H1 (cell line): ENCODE measurements at regions not wholly inside any gene's neighbourhood (a gene's known extent, or its start where the extent isn't known, plus 50 kb on each side); places are given as distances from the start of the nearest gene placed in this dataset.

Experiments
- CBX8 ChIP-seq: fragments of 300-800, 300-1000 bp; sonication (generic); IDR thresholded peaks from 2 replicates; pipeline ENCODE4 v1.7.1; 2016; ENCODE audit warnings: low read depth, low read length, borderline replicate concordance
- PHF8 ChIP-seq: fragments of 200-600 bp; sonication (generic); conservative IDR thresholded peaks from 2 replicates; pipeline ENCODE4 v1.7.1; 2012; ENCODE audit warnings: low read depth, mild to moderate bottlenecking, inconsistent platforms, low read length, moderate library complexity
- SAP30 ChIP-seq: fragments of 300-600 bp; sonication (generic); IDR thresholded peaks from 2 replicates; pipeline ENCODE4 v1.7.1; 2012; ENCODE audit warnings: low read length, moderate library complexity, mild to moderate bottlenecking, inconsistent platforms; ENCODE audit not compliant: insufficient read depth, insufficient replicate concordance
- SIN3A ChIP-seq, 2 experiments: IDR thresholded peaks in 1 of 2; conservative IDR thresholded peaks in 1 of 2; 2 replicates each; pipeline ENCODE4 v1.6.1; 2011 to 2012; ENCODE audit warnings: low read length in 2 of 2, improper control_type of control experiment in 1 of 2, low read depth in 1 of 2, mild to moderate bottlenecking in 1 of 2

DNA sequence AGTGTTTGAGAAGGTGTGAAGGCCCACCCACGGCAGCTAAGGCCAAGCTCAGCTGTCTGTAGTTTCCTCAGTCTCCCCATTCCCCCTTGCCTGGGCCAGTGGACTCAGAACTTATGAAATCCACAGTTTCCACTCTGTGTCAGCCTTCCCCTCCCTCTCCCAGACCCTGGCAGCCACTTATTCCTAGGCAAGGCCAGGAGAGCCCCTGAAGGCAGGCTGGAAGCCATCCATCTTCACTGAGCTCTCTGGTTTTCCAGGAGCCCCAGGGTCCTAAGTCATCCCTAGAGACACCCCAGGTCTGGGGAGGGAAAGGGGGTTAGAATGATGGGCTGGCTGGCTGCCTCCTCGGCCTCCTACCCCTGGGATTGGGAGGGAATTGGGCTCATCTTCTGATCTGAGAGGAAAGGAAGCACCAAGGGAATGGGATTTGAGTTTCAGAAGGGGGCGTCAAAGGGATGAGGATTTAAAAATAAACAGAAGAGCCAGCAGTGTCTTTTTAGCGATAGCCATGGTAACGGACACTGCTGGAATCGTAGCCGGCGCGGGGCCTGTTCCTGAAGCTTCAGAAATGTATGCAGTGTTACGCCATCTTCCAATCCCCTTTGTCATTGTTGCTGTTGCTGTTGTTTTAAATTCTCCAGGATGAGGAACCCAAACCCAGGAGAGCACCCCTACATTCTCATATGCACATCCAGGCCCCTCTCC is 561.1 kb upstream of the CADM1 start (continued):
- TF ChIP-seq SAP30 (no peak), SIN3A (conservative IDR thresholded peaks at IDR 0.05 in 1 of 2, IDR thresholded peaks at IDR 0.05 in 1 of 2; ENCODE audit: low read depth in 1 of 2, low read length in 2 of 2) (no peak), PHF8 (no peak), CBX8 (no peak)
